Ascending aorta (tissue), 2 donors: ENCODE measurements at regions not wholly inside any gene's neighbourhood (a gene's known extent, or its start where the extent isn't known, plus 50 kb on each side); places are given as distances from the start of the nearest gene placed in this dataset.

Source experiments
- DNase-seq, 2 donors: peaks; one replicate each; pipeline ENCODE4 v3.0.0-alpha.2; 2019; ENCODE audit warnings: low spot score in 2 of 2
- H3K27ac ChIP-seq, 2 donors: fragments of 200-600 bp; sonication (generic); one replicate each; pipeline ENCODE4 v1.5.1; 2016 to 2017; ENCODE audit warnings: mild to moderate bottlenecking in 1 of 2
- H3K27me3 ChIP-seq: fragments of 200-600 bp; sonication (generic); one replicate; pipeline ENCODE4 v1.5.1; 2017
- H3K36me3 ChIP-seq, 2 donors: fragments of 200-600 bp; sonication (generic); one replicate each; pipeline ENCODE4 v1.5.1; 2016
- H3K4me1 ChIP-seq, 2 donors: fragments of 200-600 bp; sonication (generic); one replicate each; pipeline ENCODE4 v1.5.1; 2016 to 2017; ENCODE audit warnings: mild to moderate bottlenecking in 1 of 2
- H3K4me3 ChIP-seq, 2 donors: fragments of 200-600 bp; sonication (generic); one replicate each; pipeline ENCODE4 v1.5.1; 2016 to 2017; ENCODE audit warnings: mild to moderate bottlenecking in 1 of 2
- H3K9me3 ChIP-seq, 2 donors: fragments of 200-600 bp; sonication (generic); one replicate each; pipeline ENCODE4 v1.5.1; 2016
- CTCF ChIP-seq, 3 experiments: fragments of 200-600 bp in 2 of 3; fragments of 450-650 bp in 1 of 3; sonication (generic) in 2 of 3; IDR thresholded peaks; one replicate each; pipeline ENCODE4 v1.5.1; 2016 to 2019; ENCODE audit warnings: antibody characterized with exemption in 3 of 3, mild to moderate bottlenecking in 1 of 3, moderate library complexity in 1 of 3
- intact Hi-C: fragments of 100-400 bp; cut with DNase I; formaldehyde crosslinking; loops from one replicate; pipeline ENCODE4 v1.15.1; 2023

DNA sequence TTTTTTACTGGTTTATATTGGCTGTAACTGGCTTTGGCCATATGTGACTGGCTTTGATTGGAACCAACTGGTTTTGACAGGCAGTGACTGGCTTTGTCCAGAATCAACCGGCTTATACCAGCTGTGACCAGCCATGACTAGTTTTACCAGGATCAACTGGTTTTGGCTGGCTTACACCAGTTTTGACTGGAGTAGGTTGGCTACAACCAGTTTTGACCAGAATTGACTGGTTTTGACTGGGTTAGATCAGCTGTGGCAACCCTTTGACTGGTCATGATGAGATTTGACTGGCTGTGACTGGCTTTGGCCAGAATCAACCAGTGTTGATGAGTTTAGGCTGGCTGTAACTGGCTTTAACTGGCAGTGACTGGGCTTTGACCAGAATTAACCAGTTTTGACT lies 169.2 kb upstream of the AMOT start:
- H3K27me3 ChIP-seq: no peaks in the 10 kb centered on the region
- intact Hi-C loops: no loop called here
- no peaks in the 10 kb centered on the region for H3K4me1 ChIP-seq
- no peak overlapping the region for H3K27ac ChIP-seq
- DNase-seq: no peak
- no peaks in the 10 kb centered on the region for H3K36me3 ChIP-seq
- TF ChIP-seq CTCF (IDR thresholded peaks at IDR 0.05): no peak
- no peak overlapping the region for H3K4me3 ChIP-seq
- H3K9me3 ChIP-seq: no peaks in the 10 kb centered on the region

GRCh38 chrX:113009029-113009428 lies 168.4 kb upstream of the AMOT start:
- no peak for DNase-seq
- intact Hi-C loops: no loop called here
- Histone ChIP-seq H3K4me3 (no peak overlapping the region), H3K9me3 (no peaks in the 10 kb centered on the region), H3K36me3 (no peaks in the 10 kb centered on the region), H3K27me3 (no peaks in the 10 kb centered on the region), H3K27ac (no peak overlapping the region), H3K4me1 (no peaks in the 10 kb centered on the region)
- TF ChIP-seq CTCF (IDR thresholded peaks at IDR 0.05): no peak

- H3K9me3 ChIP-seq: no peaks in the 10 kb centered on the region
- H3K36me3 ChIP-seq: no peaks in the 10 kb centered on the region
- no peaks in the 10 kb centered on the region for H3K4me1 ChIP-seq
- H3K27ac ChIP-seq: no peak overlapping the region
- H3K4me3 ChIP-seq: no peak overlapping the region
- no peak for DNase-seq
- no peak for TF ChIP-seq CTCF (IDR thresholded peaks at IDR 0.05)
- intact Hi-C loops: no loop called here
- H3K27me3 ChIP-seq: no peaks in the 10 kb centered on the region
Observed at GRCh38 chrX:113001836-113002235, 161.2 kb upstream of the AMOT start.

DNA sequence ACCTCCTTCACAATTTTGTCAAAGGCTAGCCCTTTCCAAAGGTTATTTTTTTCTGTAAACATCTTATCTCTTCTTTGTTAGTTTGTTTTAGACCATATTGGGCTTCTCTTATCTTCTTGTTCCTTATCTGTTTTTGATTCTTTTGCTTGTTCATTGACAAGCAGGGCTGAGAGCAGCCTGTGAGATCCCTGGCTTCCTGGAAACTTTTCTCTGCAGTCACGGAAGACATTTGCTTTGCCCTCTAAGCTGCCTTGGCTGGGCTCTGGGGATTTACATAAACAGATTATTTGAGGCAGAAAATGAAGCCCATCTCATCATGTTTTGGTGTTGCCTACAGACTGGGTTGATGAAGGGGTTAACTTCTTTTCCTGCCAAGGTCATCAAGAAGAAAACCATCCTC lies 157.4 kb upstream of the AMOT start:
- DNase-seq: no peak
- H3K4me1 ChIP-seq: no peaks in the 10 kb centered on the region
- no peaks in the 10 kb centered on the region for H3K27me3 ChIP-seq
- TF ChIP-seq CTCF (IDR thresholded peaks at IDR 0.05): no peak
- H3K36me3 ChIP-seq: no peaks in the 10 kb centered on the region
- intact Hi-C loops: no loop called here
- no peak overlapping the region for H3K4me3 ChIP-seq
- H3K27ac ChIP-seq: no peak overlapping the region
- H3K9me3 ChIP-seq: no peaks in the 10 kb centered on the region

DNA sequence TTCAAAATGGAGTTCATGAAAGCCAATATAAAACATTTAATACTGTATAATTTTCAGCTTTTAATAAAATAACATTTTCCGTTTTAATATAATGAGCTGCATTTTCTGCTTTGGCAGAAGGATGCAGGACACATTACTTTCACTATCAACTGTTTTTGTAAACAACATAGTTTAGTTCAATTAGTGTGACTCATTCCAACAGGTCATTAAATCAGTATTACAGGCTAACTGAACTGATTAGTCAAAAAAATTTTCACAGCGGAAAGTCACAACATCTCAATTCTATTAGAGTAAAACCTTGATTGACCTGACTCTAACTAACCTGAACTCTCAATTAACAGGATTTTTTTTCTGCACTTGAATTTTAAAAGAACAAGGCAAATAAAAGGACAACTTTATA lies 151.2 kb upstream of the AMOT start:
- Histone ChIP-seq H3K36me3 (no peaks in the 10 kb centered on the region), H3K9me3 (no peaks in the 10 kb centered on the region), H3K27ac (no peak overlapping the region), H3K4me1 (no peaks in the 10 kb centered on the region), H3K4me3 (no peak overlapping the region), H3K27me3 (no peaks in the 10 kb centered on the region)
- DNase-seq: no peak
- intact Hi-C loops: no loop called here
- TF ChIP-seq CTCF (IDR thresholded peaks at IDR 0.05): no peak

GRCh38 chrX:112979879-112980278 lies 139.2 kb upstream of the AMOT start:
- H3K4me1 ChIP-seq: no peaks in the 10 kb centered on the region
- no peak overlapping the region for H3K27ac ChIP-seq
- no peaks in the 10 kb centered on the region for H3K9me3 ChIP-seq
- H3K36me3 ChIP-seq: no peaks in the 10 kb centered on the region
- H3K4me3 ChIP-seq: no peak overlapping the region
- H3K27me3 ChIP-seq: no peaks in the 10 kb centered on the region
- no peak for DNase-seq
- intact Hi-C loops: no loop called here
- TF ChIP-seq CTCF (IDR thresholded peaks at IDR 0.05): no peak
